IPS DF 6.9 (cell line): ENCODE measurements at regions not wholly inside any gene's neighbourhood (a gene's known extent, or its start where the extent isn't known, plus 50 kb on each side); places are given as distances from the start of the nearest gene placed in this dataset.

Experiments
- DNase-seq: peaks from one replicate; pipeline ENCODE4 v3.0.0-alpha.2; 2013; ENCODE audit warnings: low read depth, low spot score
- H3K27ac ChIP-seq: one replicate; pipeline ENCODE4 v1.5.1; 2013; ENCODE audit warnings: low read length, control low read depth
- H3K27me3 ChIP-seq: 2 replicates; pipeline ENCODE4 v1.6.1; 2013; ENCODE audit warnings: mild to moderate bottlenecking, low read length; ENCODE audit not compliant: control insufficient read depth, insufficient read depth
- H3K36me3 ChIP-seq: 2 replicates; pipeline ENCODE4 v1.6.1; 2013; ENCODE audit warnings: low read length; ENCODE audit not compliant: control insufficient read depth, insufficient read depth
- H3K4me1 ChIP-seq: 2 replicates; pipeline ENCODE4 v1.6.1; 2013; ENCODE audit warnings: low read length; ENCODE audit not compliant: control insufficient read depth, insufficient read depth
- H3K4me3 ChIP-seq: 2 replicates; pipeline ENCODE4 v1.5.1; 2013; ENCODE audit warnings: mild to moderate bottlenecking, low read length
- H3K9me3 ChIP-seq: 2 replicates; pipeline ENCODE4 v1.6.1; 2013; ENCODE audit warnings: low read length, inconsistent platforms; ENCODE audit not compliant: control insufficient read depth, insufficient read depth
- WGBS: extraction: QIAGEN DNeasy Blood & Tissue Kit; methylation state at CpG from one replicate; pipeline ENCODE4 v1.1.7; 2013; ENCODE audit warnings: mixed read lengths, missing lambda C conversion rate; ENCODE audit not compliant: insufficient read length, insufficient coverage; 5-methylcytosine and 5-hydroxymethylcytosine counted together

DNA sequence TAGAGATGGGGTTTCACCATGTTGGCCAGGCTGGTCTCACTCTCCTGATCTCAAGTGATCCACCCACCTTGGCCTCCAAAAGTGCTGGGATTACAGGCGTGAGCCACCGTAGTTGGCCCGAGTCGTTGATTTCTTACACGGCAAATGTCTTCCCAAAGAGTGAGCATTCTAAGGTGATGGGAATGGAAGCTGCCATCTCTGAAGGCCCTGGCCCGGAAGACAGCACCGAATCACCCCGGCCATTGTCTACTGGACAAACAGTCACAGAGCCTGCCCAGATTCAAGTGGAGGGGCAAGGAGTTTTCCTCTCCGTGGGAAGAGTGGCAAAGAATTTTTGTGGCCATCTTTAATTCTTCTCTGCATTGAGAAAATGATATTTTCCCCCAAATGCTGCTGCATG lies 92.1 kb upstream of the AJAP1 start:
- H3K27ac ChIP-seq = no peak overlapping the region
- DNase-seq = no peak
- WGBS = no CpG with 5 or more reads among the region's 9 CpGs
- H3K36me3 ChIP-seq = no peaks in the 10 kb centered on the region
- H3K4me3 ChIP-seq = no peak overlapping the region
- H3K27me3 ChIP-seq = no peaks in the 10 kb centered on the region
- peaks cover 29% of the 10 kb centered on the region for H3K9me3 ChIP-seq
- no peaks in the 10 kb centered on the region for H3K4me1 ChIP-seq

GRCh38 chr1:4563586-4563985 lies 90.8 kb upstream of the AJAP1 start:
- Histone ChIP-seq H3K4me3 (no peak overlapping the region), H3K9me3 (peaks cover 26% of the 10 kb centered on the region), H3K4me1 (no peaks in the 10 kb centered on the region), H3K36me3 (no peaks in the 10 kb centered on the region), H3K27me3 (no peaks in the 10 kb centered on the region), H3K27ac (no peak overlapping the region)
- no peak for DNase-seq
- WGBS = no CpG with 5 or more reads among the region's 4 CpGs

- Histone ChIP-seq H3K36me3 (no peaks in the 10 kb centered on the region), H3K9me3 (peaks cover 28% of the 10 kb centered on the region), H3K4me1 (no peaks in the 10 kb centered on the region), H3K4me3 (no peak overlapping the region), H3K27me3 (no peaks in the 10 kb centered on the region), H3K27ac (no peak overlapping the region)
- no peak for DNase-seq
- WGBS = no CpG with 5 or more reads among the region's 10 CpGs
Measured at GRCh38 chr1:4564051-4564450, 90.4 kb upstream of the AJAP1 start.

DNA sequence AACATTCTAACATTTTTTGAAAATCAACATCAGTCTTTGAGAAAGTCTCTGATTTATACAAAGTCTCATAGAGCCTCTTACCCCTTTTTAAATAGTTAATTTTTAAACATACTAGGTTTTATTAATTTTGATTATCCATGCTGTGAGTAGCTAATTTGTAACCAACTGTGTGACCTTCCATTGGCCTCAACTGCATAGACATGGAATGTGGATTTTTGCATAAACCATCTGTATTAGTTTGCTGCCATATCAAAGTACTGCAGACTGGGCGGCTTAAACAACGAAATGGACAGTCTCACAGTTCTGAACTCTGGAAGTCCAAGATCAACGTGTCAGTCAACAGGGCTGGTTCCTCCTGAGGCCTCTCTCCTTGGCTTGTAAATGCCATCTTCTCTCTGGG lies 89.2 kb upstream of the AJAP1 start:
- H3K36me3 ChIP-seq = no peaks in the 10 kb centered on the region
- H3K27ac ChIP-seq = no peak overlapping the region
- no peak for DNase-seq
- H3K9me3 ChIP-seq = peaks cover 24% of the 10 kb centered on the region
- H3K4me1 ChIP-seq = no peaks in the 10 kb centered on the region
- no peaks in the 10 kb centered on the region for H3K27me3 ChIP-seq
- no peak overlapping the region for H3K4me3 ChIP-seq
- WGBS = no CpG with 5 or more reads among the region's 3 CpGs

- no peak overlapping the region for H3K4me3 ChIP-seq
- no CpG with 5 or more reads among the region's 12 CpGs for WGBS
- H3K9me3 ChIP-seq = peaks cover 22% of the 10 kb centered on the region
- H3K27ac ChIP-seq = no peak overlapping the region
- no peaks in the 10 kb centered on the region for H3K4me1 ChIP-seq
- no peaks in the 10 kb centered on the region for H3K27me3 ChIP-seq
- no peaks in the 10 kb centered on the region for H3K36me3 ChIP-seq
- no peak for DNase-seq
Measured at GRCh38 chr1:4565801-4566449, 88.5 kb upstream of the AJAP1 start.

- DNase-seq = no peak
Measured at GRCh38 chr1:4571263-4571662, 83.1 kb upstream of the AJAP1 start.

GRCh38 chr1:4573526-4573925 lies 80.9 kb upstream of the AJAP1 start:
- H3K9me3 ChIP-seq = peaks cover 19% of the 10 kb centered on the region
- H3K27ac ChIP-seq = no peak overlapping the region
- DNase-seq = no peak
- no peak overlapping the region for H3K4me3 ChIP-seq
- WGBS = no CpG with 5 or more reads among the region's 3 CpGs
- no peaks in the 10 kb centered on the region for H3K4me1 ChIP-seq
- H3K36me3 ChIP-seq = no peaks in the 10 kb centered on the region
- no peaks in the 10 kb centered on the region for H3K27me3 ChIP-seq

More at GRCh38 chr1:4571263-4571662, 83.1 kb upstream of the AJAP1 start:
- H3K9me3 ChIP-seq = peaks cover 23% of the 10 kb centered on the region
- no peak overlapping the region for H3K4me3 ChIP-seq
- H3K27ac ChIP-seq = no peak overlapping the region
- no peaks in the 10 kb centered on the region for H3K27me3 ChIP-seq
- no peaks in the 10 kb centered on the region for H3K4me1 ChIP-seq
- H3K36me3 ChIP-seq = no peaks in the 10 kb centered on the region
- WGBS = no CpG with 5 or more reads among the region's 6 CpGs

GRCh38 chr1:4581807-4582206 lies 72.6 kb upstream of the AJAP1 start:
- Histone ChIP-seq H3K27ac (no peak overlapping the region), H3K4me3 (no peak overlapping the region), H3K9me3 (no peaks in the 10 kb centered on the region; the same call in 1 of the 2 replicates), H3K4me1 (no peaks in the 10 kb centered on the region), H3K36me3 (no peaks in the 10 kb centered on the region), H3K27me3 (no peaks in the 10 kb centered on the region)
- WGBS = no CpG with 5 or more reads among the region's 5 CpGs
- no peak for DNase-seq

GRCh38 chr1:4584449-4584848 lies 70.0 kb upstream of the AJAP1 start:
- no peaks in the 10 kb centered on the region for H3K36me3 ChIP-seq
- H3K27me3 ChIP-seq = no peaks in the 10 kb centered on the region
- H3K9me3 ChIP-seq = peaks cover 3% of the 10 kb centered on the region
- no peaks in the 10 kb centered on the region for H3K4me1 ChIP-seq
- no peak overlapping the region for H3K4me3 ChIP-seq
- no peak overlapping the region for H3K27ac ChIP-seq
- WGBS = no CpG with 5 or more reads among the region's 5 CpGs
- DNase-seq = no peak

- no CpG with 5 or more reads among the region's 17 CpGs for WGBS
- no peak overlapping the region for H3K27ac ChIP-seq
- peaks cover 3% of the 10 kb centered on the region for H3K9me3 ChIP-seq
- DNase-seq = no peak
- no peak overlapping the region for H3K4me3 ChIP-seq
- no peaks in the 10 kb centered on the region for H3K36me3 ChIP-seq
- no peaks in the 10 kb centered on the region for H3K27me3 ChIP-seq
- no peaks in the 10 kb centered on the region for H3K4me1 ChIP-seq
Measured at GRCh38 chr1:4585216-4585615, 69.2 kb upstream of the AJAP1 start.

- WGBS = no CpG with 5 or more reads among the region's 6 CpGs
- Histone ChIP-seq H3K4me1 (no peaks in the 10 kb centered on the region), H3K9me3 (peaks cover 3% of the 10 kb centered on the region), H3K4me3 (no peak overlapping the region), H3K27me3 (no peaks in the 10 kb centered on the region), H3K27ac (no peak overlapping the region), H3K36me3 (no peaks in the 10 kb centered on the region)
- no peak for DNase-seq
Measured at GRCh38 chr1:4585705-4586104, 68.7 kb upstream of the AJAP1 start.
